NCI-H1105 (cell line): ENCODE measurements at regions not wholly inside any gene's neighbourhood (a gene's known extent, or its start where the extent isn't known, plus 50 kb on each side); places are given as distances from the start of the nearest gene placed in this dataset.
"Not testable (repeated sequence)": the region's sequence is repeated elsewhere in the genome, so short reads cannot be mapped to it uniquely, and the experiment has no call there.

Source experiments
- DNase-seq: peaks from one replicate; lab custom pipeline; 2025; lab: John Stamatoyannopoulos, UW

DNA sequence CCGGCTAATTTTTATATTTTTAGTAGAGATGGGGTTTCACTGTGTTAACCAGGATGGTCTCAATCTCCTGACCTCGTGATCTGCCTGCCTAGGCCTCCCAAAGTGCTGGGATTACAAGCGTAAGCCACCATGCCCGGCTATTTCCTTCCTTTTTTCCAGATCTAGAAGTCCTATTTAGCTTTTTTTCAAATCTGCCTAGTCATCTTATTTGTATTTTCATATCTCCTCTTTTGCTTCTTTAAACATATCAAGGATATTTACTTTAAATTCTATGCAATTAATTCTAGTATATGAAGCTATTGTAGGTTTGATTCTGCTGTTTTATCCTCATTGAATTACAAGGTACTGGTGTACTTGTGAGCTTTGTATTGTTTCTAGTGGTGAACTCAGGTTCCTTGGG lies 119.1 kb downstream of the MACIR start:
- not testable (repeated sequence) for DNase-seq

DNA sequence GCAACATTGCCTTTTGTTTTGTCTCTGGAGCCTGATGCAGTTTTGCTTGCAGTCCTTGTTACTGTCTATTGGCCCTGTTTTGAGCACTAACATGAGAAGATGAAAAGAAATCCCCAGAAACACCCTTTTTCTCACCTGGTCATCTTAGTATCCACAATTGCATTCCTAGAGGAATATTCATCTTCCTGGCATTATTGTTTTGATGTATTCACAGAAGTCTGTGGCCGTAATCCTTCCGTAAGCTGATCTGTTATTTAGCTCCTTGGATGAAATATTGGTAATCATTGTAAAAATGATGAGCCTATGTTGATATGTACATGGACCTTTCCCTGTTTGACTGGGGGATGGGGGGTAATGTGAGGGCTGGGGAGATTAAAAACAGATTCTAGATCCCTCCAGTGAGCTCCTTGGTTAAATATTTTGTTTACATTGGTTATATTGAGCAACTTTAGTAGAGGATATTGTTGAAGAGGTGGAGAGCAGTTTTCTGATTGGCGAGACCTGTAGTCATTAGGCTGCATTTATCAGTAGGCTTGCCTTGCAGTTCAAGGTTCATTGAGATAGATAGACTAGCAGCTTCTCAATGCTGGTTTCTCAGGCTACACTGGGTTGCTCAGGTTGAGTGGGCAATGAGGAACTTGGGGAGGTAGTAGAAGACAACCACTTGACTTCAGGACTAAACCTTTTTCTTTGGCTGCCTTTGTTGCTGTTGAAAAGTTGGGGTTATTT lies 117.5 kb downstream of the MACIR start:
- DNase-seq: no peak

DNA sequence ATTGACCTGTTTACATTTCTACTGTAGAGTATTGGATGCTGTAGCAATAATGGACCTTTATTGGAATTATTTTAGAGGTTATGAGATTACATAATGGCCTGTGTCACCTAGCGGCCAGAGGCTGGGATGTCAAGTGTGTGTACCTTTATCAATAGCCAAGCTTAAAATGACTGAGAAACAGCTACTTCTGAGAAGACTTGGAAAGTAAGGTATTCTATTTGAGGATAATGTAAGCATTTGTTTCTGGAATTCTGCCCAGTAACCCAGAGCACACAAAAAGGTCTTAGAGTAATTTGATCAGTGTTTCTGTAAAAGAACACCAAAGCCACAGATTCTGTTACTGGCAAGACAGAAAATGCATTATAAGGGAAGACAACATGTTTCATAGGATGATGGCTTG lies 116.8 kb downstream of the MACIR start:
- DNase-seq: peak; percentile 6

DNA sequence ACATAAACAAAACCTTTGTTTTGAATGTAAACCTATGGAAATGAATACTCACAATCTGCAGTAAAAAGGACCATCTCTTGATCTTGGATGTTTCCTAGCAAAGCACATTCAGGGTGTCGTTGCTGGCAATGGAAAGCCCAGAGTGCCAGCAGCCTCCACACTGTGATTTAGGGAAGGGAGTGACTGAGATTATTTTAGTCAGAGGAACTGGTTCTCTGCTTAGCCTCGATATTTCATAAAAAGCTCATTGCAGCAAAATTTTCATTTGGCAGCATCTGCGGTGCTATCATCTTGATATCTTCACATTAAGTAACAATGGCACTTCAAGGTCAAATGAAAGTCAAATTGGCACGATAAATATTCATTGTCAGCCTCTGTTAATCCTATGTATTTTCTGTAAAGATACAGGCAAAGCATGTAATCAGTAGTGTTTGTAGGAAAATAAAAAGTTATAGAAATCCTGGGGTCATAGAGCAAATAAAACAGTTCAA lies 116.0 kb downstream of the MACIR start:
- no peak for DNase-seq

DNA sequence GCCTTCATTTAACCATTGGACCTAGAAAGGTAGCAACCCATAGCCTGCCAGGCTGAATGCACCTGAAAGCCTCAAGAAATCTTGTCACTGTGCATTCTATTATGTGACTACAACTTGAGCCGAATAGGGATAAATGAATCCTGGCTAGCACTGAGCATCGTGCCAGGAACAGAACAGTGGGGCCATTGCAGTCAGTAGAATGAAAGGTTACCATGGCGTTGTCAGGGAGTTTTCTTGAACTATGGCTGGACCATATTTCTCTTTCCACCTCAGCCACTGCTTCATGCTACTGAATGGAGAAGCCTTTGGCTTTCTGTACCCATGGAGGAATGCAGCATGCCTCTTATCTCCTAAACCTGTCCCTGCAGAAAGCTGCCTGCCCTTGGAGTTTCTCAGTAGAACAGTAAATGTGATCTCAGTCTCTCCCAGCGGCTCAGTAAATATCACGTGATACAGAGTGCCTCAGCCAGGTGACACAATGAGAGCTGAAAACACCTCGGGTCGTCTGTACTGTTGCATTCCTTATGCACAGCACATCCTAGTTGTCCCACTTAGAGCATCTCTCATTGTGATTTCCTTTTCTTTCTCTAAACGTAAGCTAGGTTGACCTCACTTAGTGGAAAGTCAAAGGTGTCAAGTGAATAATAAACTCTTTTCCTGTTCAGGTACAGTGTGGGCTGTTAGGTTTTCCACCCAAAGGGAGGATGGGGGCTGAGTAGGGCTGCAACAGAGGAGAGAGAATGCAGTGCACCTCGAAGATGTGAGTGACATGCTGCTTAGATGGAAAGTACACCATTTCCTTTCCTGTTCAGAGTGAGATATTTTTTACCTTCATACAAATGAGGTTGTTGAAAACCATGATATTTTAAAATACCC lies 115.3 kb downstream of the MACIR start:
- DNase-seq: no peak

DNA sequence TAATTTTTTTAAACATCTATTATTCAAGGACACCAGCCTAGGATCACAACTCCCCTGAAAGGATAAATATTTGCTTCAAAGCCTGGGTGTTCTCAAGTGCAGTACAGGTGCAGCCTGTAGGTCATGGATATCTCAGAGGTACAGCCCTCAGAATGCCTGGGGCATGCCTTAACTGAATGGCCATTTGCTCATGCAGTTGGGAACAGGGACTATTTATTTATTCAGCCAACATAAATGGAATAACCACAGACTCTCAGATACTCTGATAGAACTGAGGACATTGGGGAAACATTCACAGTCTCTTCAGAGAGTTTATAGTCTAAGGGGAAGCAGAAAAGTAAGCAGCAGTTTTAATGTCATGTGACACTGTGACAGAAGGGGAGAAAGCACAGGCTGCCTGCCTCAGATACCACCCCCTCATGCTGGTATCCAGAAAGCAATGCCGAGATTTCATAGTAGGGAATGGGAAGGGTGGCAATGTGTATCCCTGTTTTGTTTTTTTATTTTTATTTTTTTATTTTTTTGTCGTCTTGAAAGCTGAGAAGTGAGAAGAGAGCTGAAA lies 112.6 kb downstream of the MACIR start:
- DNase-seq: no peak

DNA sequence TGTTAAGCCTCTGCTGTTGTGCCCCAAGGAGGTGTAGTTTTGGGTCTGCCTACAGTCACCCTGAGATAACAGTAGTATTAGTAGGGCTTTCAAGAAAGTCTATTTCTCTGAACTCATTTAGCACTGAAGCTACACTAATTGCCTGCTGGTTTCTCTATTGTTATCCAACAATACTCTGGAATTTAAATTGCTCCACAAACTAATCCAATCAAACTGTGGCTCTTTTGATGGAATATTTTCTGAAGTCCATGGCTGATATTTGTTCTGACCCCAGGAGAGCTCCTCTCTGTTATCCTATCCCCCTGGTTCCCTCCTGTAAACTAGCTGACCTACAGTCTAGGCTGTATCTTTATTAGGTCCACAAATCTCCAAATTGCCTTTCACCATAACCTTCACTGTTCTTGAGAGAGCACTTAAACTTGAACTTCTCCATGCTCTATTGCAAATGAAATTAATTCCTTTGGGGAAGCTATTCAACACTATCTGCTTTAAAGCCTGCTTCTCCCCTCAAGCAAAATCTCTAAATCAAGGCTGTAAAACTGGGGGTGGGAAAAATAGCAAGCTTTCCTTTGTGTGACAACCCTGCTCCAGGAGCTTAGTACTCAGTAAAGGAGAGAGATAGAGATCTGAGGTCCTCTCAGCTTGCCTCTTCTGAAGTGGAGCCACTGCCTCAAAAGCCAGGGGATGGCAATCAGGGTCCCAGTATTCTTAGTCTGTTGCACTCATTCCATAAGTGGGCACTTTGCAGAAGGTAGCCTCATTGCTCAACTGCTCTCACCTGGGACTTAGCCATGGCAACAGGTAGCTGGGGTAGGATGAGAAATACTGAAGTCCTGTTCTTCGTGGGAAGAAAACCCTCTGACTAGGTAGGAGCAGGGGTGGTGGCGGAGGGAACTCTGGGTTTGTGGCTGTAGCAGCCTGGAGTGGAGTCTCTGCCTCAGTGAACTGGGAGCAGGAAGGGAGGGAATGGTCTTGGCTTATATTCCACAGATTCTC lies 110.9 kb downstream of the MACIR start:
- no peak for DNase-seq

DNA sequence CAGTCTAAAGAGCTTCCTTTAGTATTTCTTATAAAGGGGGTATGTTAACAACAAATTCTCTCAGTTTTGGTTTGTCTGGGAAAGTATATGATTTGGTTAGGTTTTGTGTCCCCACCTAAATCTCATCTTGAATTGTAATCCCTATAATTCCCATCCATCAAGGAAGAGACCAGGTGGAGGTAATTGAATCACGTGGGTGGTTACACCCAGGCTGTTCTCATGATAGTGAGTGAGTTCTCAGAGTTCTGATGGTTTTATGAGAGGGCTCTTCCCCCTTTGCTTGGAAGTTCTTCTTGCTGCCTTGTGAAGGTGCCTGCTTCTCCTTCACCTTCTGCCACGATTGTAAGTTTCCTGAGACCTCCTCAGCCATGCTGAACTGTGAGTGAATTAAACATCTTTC lies 109.1 kb downstream of the MACIR start:
- DNase-seq: no peak

DNA sequence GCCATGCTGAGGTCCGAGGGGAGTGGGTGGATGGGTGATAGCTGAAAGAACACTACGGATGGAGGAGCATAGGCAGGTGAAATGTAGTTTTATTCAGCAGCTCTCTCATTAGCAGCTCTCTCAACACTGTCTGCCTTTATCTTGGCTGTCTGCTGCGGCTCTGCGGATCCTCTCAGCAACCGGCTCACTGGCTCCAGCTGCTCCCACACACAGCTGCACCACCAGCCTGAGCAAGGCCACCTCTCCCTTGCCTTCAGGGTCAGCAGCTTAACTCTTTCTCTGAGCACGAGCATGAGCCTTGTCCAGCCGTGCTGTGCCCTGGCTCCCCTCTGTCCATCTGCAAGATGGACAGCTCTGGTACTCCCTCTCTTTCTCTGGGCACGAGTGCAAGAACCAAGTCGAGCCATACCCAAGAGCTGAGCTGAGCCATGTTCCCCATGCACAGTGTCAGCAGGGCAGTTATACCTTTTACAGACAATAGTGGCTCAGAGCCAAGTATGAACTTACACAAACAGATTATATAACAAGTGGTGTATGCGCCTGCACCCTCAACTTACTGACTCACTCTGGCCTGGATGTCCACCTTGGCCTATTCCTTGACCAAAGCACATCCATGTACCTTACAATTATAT lies 108.5 kb downstream of the MACIR start:
- no peak for DNase-seq

DNA sequence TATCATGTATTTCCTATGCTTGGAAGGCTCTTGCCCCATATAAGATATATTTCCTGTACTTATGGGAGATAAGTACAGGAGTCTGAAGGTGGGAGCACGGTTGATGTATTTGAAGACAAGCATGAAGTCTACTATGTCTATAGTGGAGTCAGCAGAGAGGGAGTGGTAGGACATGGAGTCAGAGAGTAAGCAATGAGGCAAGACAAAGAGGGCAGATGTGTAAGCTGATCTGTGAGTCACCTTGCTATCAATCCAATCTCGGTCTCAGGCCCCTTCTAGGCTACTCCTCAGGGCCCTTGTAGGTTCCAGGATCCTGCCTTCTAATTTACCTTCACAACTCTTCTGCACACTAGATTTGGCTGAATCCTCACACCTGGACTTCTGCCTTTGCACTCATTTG lies 105.5 kb downstream of the MACIR start:
- no peak for DNase-seq

DNA sequence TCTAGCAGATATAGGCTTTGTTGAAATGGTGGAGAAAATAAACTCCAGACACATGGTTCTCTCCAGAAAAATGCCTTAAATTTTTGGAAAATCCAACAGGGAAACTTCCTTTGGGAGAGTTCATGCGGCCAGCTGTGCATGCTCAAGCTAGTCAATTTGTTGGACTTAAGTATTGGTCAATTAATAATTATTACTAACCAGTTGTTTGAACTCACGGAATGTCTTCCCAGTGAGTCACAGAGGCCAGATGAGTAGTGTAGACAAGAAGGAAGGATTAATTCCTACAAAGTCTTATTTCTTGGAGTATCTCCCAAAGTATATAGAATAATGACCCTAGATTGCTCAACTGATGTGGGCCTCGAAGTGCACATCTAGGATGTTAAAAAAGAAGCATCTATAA lies 103.6 kb downstream of the MACIR start:
- no peak for DNase-seq

DNA sequence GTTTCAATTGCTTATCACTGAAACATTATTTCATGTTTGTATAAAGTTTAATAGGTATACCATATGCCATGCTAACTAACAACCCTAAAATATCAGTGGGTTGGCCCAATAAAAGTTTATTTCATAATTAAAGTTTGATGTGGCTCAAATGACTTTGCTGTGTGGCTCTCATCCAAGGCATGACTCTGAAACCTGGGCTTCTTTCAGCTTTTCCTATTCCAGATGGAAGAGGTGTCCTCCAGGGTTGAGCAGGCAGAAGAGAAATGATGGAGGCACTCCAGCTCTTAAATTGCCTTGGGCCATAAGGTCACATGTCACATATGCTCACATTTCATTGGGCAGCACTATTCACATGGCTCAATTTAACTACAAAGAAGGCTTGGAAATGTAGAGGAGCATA lies 101.9 kb downstream of the MACIR start:
- no peak for DNase-seq

DNA sequence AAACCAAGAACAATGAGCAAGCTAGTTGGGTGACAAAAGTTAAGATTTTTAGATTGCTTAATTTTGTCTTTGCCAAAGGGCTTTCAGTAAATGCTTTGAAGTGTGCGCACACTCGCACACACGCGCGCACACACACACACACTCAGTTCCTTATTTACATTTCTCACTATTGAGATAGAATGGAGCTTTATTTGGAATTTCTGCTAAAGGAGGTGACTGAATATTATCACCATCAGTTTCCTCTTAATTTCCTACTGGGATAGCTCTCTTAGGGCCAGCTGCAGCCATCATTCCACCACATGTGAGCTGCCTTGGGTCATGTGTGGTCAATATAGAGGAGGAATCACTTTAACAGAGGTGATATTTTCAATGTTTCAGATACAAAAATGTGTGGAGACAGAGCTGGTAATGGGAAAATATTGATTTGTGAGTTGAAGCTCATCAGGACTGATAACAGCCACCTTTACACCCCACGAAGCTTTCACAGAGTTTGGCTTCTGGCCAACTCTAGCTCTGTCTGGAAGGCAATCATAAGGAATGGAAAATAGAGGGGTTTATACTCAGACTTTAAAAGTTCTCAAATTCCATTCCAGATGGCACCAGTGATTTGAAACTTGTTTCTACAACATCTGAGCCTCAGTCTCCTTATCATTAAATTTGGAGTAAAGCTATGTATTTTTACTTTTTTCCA lies 99.9 kb downstream of the MACIR start:
- no peak for DNase-seq

DNA sequence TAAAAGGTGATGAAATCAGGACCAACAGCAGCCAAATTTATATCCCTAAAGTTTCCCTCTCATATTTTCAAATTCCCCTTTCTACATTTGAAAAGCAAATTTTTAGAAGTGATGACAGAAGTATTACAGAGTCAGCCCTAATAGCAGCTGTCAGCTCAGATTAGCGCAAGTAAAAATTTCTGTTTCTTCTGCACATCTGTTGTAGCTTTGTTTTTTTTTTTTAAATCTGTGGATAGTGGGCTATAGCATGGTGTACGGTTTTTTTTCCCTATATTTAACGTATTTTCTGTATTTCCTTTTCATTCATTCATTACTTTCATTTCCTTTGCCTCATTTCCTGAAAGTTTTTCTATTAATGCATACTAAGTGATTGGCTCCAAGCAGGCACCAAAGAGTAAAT lies 99.1 kb downstream of the MACIR start:
- no peak for DNase-seq

DNA sequence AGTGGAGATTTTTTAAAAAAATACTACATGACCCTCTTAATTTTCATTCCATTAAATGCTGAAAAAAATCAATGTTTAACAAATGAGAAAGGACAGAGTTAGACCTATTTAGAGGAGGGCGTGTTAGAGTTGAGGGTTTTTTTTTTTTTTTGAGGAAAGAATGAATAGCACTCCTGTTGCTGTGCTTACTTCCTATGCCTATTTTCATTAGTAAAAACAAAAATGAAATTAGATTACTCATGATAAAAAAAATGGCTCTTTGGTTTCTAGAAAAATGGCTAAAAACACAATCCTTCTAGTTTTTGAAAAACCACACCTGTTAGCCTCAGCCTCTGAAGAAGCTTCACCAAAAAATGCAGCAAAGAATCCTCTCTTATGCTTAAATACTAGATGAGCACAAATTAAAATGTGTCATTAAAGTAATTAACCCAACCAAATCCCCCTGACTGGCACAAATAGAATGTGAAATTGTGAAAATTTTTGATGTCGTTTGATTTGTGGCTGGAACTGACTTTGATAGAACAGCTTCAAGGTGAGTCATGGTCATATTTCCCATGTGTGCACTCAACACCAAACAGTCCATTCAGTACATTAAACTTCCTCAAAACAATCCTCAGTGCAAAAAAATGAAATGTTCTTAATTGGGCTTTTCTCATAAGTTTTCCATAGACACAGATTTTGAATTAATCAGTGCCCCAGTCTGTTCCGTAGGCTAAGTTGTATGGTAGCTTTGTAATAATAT lies 98.0 kb downstream of the MACIR start:
- DNase-seq: no peak

DNA sequence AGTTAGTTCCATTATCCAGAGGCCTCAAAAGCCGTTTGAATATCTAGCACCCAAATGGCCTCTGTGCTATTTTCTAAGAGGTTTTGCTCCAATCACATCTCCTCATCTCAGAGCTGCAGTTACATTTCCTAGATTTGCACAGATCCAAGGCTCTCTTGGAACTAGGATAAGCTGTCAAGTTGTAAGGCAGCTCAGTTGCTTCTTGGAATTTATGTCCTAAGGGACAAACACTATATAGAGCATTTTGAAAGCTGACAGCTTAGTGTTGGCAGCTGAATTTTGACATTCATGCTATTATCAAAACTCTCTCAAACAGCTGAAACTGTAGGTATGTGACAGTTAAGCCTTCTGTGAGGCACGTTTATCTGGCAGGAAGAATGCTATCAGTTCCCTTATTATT lies 97.0 kb downstream of the MACIR start:
- DNase-seq: no peak

DNA sequence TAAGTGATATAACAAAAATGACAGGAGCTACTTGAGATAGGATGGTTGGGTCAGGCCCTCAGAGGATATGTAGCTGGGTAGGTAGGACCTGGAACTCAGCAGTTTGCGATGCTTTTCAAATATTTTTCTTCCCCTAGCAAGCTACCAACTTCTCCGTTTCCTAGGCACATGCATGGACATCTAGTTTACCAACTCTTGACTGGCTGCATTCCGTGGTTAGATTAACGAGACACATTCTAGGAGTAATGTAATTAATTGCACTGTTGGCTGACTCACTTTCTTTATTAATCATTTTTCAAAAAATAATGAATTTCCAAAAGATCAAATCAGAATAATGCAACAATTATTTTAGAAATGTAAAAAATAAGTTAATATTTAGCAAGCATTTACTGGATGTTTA lies 95.9 kb downstream of the MACIR start:
- DNase-seq: no peak

DNA sequence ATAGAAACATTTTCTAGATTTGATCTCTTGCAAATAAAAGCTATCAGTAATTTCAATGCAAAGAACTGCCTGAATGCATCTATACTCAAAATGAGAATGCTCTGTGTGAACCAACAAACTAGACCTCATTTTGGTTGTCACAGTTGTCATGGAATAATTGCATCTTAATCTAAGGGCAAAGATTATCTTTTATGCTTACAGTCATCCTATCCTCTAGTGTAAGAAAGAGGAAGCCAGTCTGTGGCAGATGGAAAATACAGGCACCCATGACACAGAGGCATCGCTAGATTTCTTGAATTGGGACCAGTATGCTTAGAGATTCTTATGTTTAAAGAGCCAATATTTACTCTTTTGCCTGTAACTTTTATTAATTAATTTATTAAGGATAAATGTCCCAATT lies 95.0 kb downstream of the MACIR start:
- DNase-seq: no peak

DNA sequence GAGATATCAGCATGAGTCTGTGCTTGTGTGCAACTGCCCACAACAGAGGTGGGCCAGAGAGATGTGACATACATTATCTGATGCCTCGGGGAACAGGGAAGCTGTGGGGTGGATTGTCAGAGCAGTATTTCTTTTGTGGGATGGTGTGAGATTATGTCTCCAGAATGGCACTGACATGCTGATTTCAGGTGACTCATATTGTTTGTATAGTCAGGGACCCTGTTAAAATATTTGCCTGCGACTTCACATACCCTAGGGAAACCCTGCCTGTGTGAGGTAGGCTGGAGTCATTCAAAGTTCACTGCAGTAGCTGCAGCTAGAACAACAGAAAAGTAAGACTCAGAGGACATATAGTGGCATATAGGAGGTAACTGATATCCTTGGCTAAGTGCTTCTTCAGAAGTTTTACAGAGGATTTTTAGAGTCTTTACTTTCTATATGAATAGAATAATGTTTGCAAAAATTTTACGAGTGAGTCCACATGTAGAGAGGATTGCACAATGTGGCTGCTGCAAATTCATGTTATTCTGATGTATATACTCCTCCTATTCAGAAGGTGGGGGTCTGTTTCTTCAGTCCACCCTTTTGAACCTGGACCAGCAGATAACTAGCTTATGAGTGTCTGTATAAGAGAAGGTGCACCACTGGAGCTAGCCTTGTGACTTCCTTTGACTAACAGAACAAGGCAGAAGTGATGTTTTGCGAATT lies 89.3 kb downstream of the MACIR start:
- DNase-seq: no peak
